ENCODE measurements at regions not wholly inside any gene's neighbourhood (a gene's known extent, or its start where the extent isn't known, plus 50 kb on each side); places are given as distances from the start of the nearest gene placed in this dataset.

- Histone ChIP-seq H3K23ac (ENCODE audit: insufficient read length) (no peak overlapping the region), H4K20me1 (replicated peaks in 1 of 2; ENCODE audit: control insufficient read depth in 1 of 2, insufficient read depth in 2 of 2, low read length in 2 of 2) (no peaks in the 10 kb centered on the region), H2BK12ac (ENCODE audit: low read depth, low read length) (no peak overlapping the region), H2BK5ac (ENCODE audit: low read depth, low read length) (no peak overlapping the region), H4K8ac (ENCODE audit: extremely low read depth, insufficient read depth, low read length) (no peak overlapping the region), H4K5ac (ENCODE audit: insufficient read length, low read depth, low read length) (no peak overlapping the region), H3K4ac (replicated peaks; ENCODE audit: insufficient read length, low read depth, low read length) (no peak overlapping the region), H3K79me1 (ENCODE audit: low read depth, low read length) (no peaks in the 10 kb centered on the region), H2BK20ac (ENCODE audit: low read length) (no peak overlapping the region; the same call in 1 of the 2 replicates), H4K91ac (replicated peaks; ENCODE audit: insufficient read length, low read length) (no peak overlapping the region), H3K4me2 (ENCODE audit: insufficient read depth in 1 of 2, low read depth in 2 of 2, low read length in 2 of 2) (no peak overlapping the region), H3K18ac (ENCODE audit: extremely low read depth, low read length) (no peak overlapping the region), H3K9ac (replicated peaks in 1 of 4; ENCODE audit: extremely low read depth in 1 of 4, low read depth in 3 of 4, low read length in 3 of 4) (no peak overlapping the region), H3K14ac (ENCODE audit: insufficient read length) (no peak overlapping the region), H2BK120ac (replicated peaks; ENCODE audit: low read depth, low read length) (no peak overlapping the region), H3K23me2 (ENCODE audit: low read depth, low read length) (no peaks in the 10 kb centered on the region), H3K36me3 (ENCODE audit: control insufficient read depth in 2 of 4, insufficient read depth in 4 of 4, low read length in 3 of 4) (peaks cover 0 to 6% (median 0%) of the 10 kb centered on the region in 4 experiments; a peak in 2 of 8 replicates), H3K4me3 (ENCODE audit: extremely low read depth in 1 of 4, insufficient read depth in 2 of 4, low read depth in 3 of 4, low read length in 4 of 4) (no peak overlapping the region), H3K56ac (replicated peaks; ENCODE audit: insufficient read length, low read depth, low read length) (no peak overlapping the region), H2AK5ac (ENCODE audit: low read depth, low read length) (no peak overlapping the region), H3K27me3 (replicated peaks in 1 of 4; ENCODE audit: control insufficient read depth in 3 of 4, extremely low read depth in 1 of 4, insufficient read depth in 3 of 4, low read length in 3 of 4) (no peaks in the 10 kb centered on the region), H2BK15ac (ENCODE audit: low read length) (no peak overlapping the region), H2AFZ (ENCODE audit: low read length) (no peak overlapping the region), H3K27ac (ENCODE audit: low read depth, low read length) (peak overlapping the region; percentile 40; the same call in 1 of the 2 replicates), H3K79me2 (ENCODE audit: control insufficient read depth in 1 of 2, insufficient read depth in 2 of 2, low read length in 2 of 2) (no peaks in the 10 kb centered on the region), H3K4me1 (replicated peaks in 1 of 4; ENCODE audit: control insufficient read depth in 3 of 4, insufficient read depth in 4 of 4, low read length in 3 of 4) (peaks cover 7 to 23% (median 17%) of the 10 kb centered on the region in 4 experiments), H3K9me3 (ENCODE audit: insufficient read depth in 2 of 2, low read depth in 1 of 2, low read length in 1 of 2) (peaks cover 0 to 7% of the 10 kb centered on the region in 2 experiments; a peak in 1 of 4 replicates)
- FAIRE-seq (no peak), DNase-seq (ENCODE audit: low read depth in 1 of 2, low spot score in 2 of 2) (no peak)
- CTCF ChIA-PET (ENCODE audit: partially characterized antibody) = interaction anchor here (1.1 to 3.6 kb wide), 4 partner anchors 12 to 231 kb away, joined by 3 to 27 read pairs (median 4); no protein-coding TSS in a partner anchor
- POLR2A ChIA-PET (ENCODE audit: partially characterized antibody) = no interaction called here
- TF ChIP-seq E2F6 (IDR thresholded peaks at IDR 0.05) (no peak), JUN (IDR thresholded peaks at IDR 0.05; ENCODE audit: low read depth, low read length) (no peak), SIRT6 (IDR thresholded peaks at IDR 0.05; ENCODE audit: low read length) (no peak), SRF (IDR thresholded peaks at IDR 0.05; ENCODE audit: low read depth, low read length) (no peak), RNF2 (IDR thresholded peaks at IDR 0.05; ENCODE audit: borderline replicate concordance, low read depth, low read length, missing control alignments, poor library complexity, severe bottlenecking) (no peak), POLR2AphosphoS5 (IDR thresholded peaks at IDR 0.05; ENCODE audit: low read depth, low read length) (no peak), HDAC6 (IDR thresholded peaks at IDR 0.05; ENCODE audit: low read depth, low read length) (no peak), GTF2F1 (IDR thresholded peaks at IDR 0.05; ENCODE audit: borderline replicate concordance, low read depth, low read length) (no peak), ATF3 (IDR thresholded peaks at IDR 0.05; ENCODE audit: insufficient read depth, low read depth, low read length) (no peak)
- WGBS, 2 experiments (ENCODE audit: extremely low coverage in 1 of 2, insufficient coverage in 1 of 2, insufficient read length in 1 of 2, insufficient replicate concordance in 2 of 2, low coverage in 1 of 2, low lambda C conversion rate in 2 of 2, missing lambda C conversion rate in 1 of 2) = 90% methylated on average over 2 of the region's 2 CpGs; no CpG with 5 or more reads in 1 of the 2 experiments
Measured at GRCh38 chr9:78437296-78437695, 140.4 kb downstream of the PSAT1 start.
